HG02759 (cell line): ENCODE measurements at regions not wholly inside any gene's neighbourhood (a gene's known extent, or its start where the extent isn't known, plus 50 kb on each side); places are given as distances from the start of the nearest gene placed in this dataset.
"Not testable (repeated sequence)": the region's sequence is repeated elsewhere in the genome, so short reads cannot be mapped to it uniquely, and the experiment has no call there.

Experiments used
- ATAC-seq: cut with Tn5 transposase; IDR thresholded peaks from one replicate; pipeline ENCODE4 v1.9.1; 2021; ENCODE audit warnings: mild to moderate bottlenecking, moderate library complexity; ENCODE audit not compliant: unreplicated experiment

- ATAC-seq = no peak
These were observed 166.8 kb upstream of the CARMIL1 start for GRCh38 chr6:25112322-25112773.

GRCh38 chr6:25113436-25113835 is 165.7 kb upstream of the CARMIL1 start:
- no peak for ATAC-seq

- ATAC-seq = no peak
These were observed 161.1 kb upstream of the CARMIL1 start for GRCh38 chr6:25118038-25118437.

GRCh38 chr6:25121186-25121585 is 158.0 kb upstream of the CARMIL1 start:
- no peak for ATAC-seq

- no peak for ATAC-seq
These were observed 157.2 kb upstream of the CARMIL1 start for GRCh38 chr6:25122001-25122400.

GRCh38 chr6:25122622-25123237 is 156.4 kb upstream of the CARMIL1 start:
- no peak for ATAC-seq

- ATAC-seq = no peak
These were observed 154.9 kb upstream of the CARMIL1 start for GRCh38 chr6:25124216-25124715.

- no peak for ATAC-seq
These were observed 153.4 kb upstream of the CARMIL1 start for GRCh38 chr6:25125736-25126135.

GRCh38 chr6:25127076-25127837 is 151.9 kb upstream of the CARMIL1 start:
- ATAC-seq = no peak

GRCh38 chr6:25130518-25130917 is 148.7 kb upstream of the CARMIL1 start:
- ATAC-seq = no peak

GRCh38 chr6:25132934-25133333 is 146.2 kb upstream of the CARMIL1 start:
- ATAC-seq = no peak

- no peak for ATAC-seq
These were observed 145.6 kb upstream of the CARMIL1 start for GRCh38 chr6:25133568-25133967.

- ATAC-seq = no peak
These were observed 142.3 kb upstream of the CARMIL1 start for GRCh38 chr6:25136854-25137253.

- ATAC-seq = no peak
These were observed 141.7 kb upstream of the CARMIL1 start for GRCh38 chr6:25137480-25137879.

- no peak for ATAC-seq
These were observed 141.3 kb upstream of the CARMIL1 start for GRCh38 chr6:25137916-25138232.

GRCh38 chr6:25138233-25138933 is 140.8 kb upstream of the CARMIL1 start:
- peak; percentile 89 for ATAC-seq

GRCh38 chr6:25138934-25139415 is 140.2 kb upstream of the CARMIL1 start:
- ATAC-seq = peak; percentile 16

- ATAC-seq = not testable (repeated sequence)
These were observed 139.6 kb upstream of the CARMIL1 start for GRCh38 chr6:25139608-25140007.

GRCh38 chr6:25142506-25142905 is 136.7 kb upstream of the CARMIL1 start:
- ATAC-seq = no peak

- ATAC-seq = no peak
These were observed 134.3 kb upstream of the CARMIL1 start for GRCh38 chr6:25144919-25145318.

- ATAC-seq = peak; percentile 98
These were observed 132.0 kb upstream of the CARMIL1 start for GRCh38 chr6:25147223-25147622.

- ATAC-seq = no peak
These were observed 129.1 kb upstream of the CARMIL1 start for GRCh38 chr6:25150031-25150430.
